Activated CD4-positive, CD25-positive, alpha-beta regulatory T cell treated with anti-CD3 and anti-CD28 coated beads, Interleukin-2, amount 50 U/mL, for 24 hours (primary cell): ENCODE measurements at regions not wholly inside any gene's neighbourhood (a gene's known extent, or its start where the extent isn't known, plus 50 kb on each side); places are given as distances from the start of the nearest gene placed in this dataset.

Source experiments
- ATAC-seq, 2 donors: fragments of 150-1000 bp; cut with Tn5 transposase; one replicate each; pipeline ENCODE4 v1.10.0; 2021; ENCODE audit warnings: mild to moderate bottlenecking in 1 of 2, moderate library complexity in 1 of 2

DNA sequence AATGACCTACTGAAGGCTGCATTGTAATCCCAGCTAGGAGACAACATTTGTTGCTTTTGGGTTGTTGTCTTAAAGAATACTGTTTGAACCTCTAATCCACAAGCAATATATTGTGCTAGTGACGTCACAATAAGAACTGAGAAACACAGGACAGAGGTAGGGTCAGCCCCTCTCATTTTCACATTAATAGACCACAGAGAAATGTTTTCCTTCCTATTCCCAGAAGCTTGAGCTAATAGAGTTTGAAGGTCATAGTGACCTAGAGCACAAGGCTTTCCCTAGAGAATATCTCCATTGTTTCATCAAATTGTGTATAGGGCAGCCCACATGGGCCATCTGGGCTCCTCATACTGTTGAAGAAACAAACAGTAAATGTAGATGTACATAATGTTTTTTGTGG, 300.9 kb upstream of the AKR1E2 start:
- ATAC-seq = no peak

- no peak for ATAC-seq
Observed at GRCh38 chr10:4522296-4523000, 303.6 kb upstream of the AKR1E2 start.

- no peak for ATAC-seq
Observed at GRCh38 chr10:4519658-4520402, 306.2 kb upstream of the AKR1E2 start.

DNA sequence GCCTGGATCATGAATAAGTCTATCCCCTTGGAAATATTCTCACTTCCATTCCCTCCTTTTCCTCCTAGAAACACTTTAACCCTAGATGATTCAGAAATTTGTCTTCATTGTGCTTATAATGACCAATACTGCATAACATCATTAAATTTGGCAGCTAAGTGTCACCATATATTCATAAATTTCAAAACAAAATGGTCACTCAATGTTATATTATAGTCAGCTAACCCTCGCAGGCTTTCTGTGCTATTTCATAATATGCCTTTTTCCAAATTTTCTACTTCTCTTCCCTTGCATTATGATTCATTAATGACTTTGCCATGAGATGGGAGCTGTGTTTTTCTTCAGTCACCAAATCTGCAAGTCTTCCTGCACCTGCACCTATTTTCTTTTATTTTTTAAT, 308.3 kb upstream of the AKR1E2 start:
- ATAC-seq = no peak

DNA sequence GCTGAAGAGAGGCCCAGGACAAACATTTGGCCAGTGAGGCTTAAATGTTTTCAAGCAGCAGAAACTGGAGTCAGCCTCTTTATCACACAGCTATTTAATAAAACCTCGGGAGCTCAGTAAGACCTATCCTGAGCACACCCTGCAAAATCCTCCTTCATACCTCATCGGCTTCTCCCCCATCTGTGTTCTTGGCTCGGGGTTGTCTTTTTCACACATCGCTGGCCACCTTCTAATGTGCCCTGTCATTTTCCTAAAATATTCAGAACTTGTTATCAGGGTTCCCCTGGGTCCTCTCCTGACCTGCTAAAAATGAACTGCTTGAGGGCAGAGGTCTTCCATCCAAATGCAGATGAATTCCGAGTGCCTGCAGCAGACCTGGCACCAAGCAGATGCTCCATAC, 310.3 kb upstream of the AKR1E2 start:
- no peak for ATAC-seq

DNA sequence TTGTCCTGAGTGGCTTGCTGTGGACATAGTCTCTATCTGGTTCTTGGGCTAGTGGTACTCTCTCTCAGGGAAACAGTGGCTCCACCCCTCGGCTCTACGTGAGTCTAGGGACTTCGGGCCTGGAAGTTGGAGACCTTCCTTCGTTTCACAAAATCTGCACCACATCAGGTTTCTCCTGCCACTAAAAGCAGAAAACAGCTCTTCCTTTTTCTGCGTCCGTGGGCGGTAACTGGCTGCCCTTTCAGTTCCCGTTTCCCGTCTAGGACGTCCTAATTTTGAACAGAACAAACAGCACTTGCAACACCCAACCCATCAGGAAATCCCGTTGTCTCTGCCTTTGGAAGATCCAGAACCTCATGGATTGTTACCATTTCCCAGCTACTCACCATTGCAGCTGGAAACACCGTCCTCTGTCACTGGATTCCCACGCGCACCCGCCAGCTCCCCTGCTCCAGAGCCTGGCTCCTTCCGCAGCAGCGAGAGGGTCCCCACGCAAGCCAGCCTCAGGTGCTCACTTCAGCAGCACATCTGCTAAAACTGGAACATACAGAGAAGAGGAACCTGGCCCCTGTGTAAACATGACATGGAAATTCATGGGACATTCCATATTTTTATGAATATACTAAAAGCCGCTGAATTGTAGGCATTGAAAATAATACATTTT, 311.4 kb upstream of the AKR1E2 start:
- no peak for ATAC-seq

DNA sequence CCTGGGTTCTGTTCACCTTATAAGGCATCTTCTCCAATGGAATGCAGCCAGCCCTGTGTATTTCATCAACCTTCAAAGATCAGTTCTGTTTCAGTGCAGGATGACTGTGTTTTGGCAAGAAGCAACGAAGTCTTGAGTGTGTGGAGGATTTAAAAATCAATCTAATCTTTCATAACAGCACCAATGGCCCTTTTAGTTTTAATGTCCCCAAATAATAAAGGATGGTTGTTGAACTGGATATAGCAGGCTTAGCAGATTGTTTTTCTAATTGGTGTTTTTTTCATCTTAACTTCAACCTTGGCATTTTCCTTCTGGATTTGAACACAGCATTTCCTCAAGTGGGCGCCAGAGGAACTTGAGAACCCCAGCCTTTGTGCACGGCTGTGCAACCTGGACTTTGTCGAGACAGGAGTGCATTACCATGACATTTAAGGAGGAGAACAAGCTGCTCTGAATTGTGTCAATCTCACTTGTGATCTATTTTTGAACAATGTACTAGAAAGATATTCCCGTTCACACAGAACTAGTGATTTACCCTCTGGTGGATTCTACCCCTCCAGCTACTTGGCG, 313.3 kb upstream of the AKR1E2 start:
- no peak for ATAC-seq

DNA sequence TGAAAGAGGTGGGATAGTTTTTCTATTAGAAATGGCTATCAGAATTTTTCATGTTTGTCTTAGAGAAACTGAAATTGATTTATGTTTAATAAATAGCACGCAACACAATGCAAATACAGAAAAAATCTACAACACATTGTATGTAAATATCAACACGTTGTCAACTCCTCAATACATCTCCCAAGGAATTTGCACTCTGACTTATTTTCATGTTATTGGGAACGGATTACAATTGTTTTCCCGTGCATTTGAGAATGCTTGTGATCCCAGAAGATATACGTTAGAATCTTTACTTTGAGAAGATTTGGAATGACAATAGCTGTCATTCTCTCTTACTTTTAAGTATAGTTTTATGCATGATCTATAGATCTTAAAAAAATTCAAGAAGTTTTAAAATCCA, 313.8 kb upstream of the AKR1E2 start:
- no peak for ATAC-seq

DNA sequence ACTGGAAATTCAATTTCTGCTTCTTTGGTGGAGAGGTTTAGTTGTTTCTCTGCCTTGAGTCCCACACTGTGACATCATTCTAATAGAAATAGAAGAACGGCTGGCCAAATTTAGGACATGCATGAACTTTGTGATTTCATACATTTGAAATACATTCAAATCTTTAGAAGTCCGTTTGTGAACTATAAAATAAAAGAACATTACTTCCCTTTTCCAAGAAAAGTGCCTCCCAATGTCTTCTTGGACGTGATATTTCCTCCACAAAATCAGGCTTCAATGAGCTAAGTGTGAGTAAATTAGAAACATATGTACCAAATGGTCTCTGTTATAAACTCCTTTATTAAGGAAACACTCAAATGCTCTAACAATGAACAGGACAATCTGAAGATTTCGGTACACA, 314.5 kb upstream of the AKR1E2 start:
- no peak for ATAC-seq

DNA sequence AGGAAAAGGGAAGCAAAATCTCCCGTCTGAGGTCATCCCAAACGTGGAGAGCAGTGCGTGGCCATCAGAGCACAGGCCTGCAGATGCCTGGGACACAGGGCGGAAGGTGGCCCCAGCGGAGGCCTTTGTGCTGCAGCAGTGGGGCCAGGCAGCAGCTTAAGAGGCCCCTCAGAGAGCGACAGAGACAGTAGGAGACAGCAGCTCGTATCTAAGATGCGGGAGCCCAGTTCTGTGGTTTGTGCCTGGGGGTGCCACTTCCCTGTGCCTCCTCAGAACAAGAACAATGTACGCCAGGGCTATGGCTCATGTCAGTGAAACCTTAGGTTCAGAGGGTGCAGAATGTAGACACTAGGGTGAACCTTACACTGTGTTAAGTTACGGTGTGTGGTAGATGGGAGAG, 316.6 kb upstream of the AKR1E2 start:
- no peak for ATAC-seq

DNA sequence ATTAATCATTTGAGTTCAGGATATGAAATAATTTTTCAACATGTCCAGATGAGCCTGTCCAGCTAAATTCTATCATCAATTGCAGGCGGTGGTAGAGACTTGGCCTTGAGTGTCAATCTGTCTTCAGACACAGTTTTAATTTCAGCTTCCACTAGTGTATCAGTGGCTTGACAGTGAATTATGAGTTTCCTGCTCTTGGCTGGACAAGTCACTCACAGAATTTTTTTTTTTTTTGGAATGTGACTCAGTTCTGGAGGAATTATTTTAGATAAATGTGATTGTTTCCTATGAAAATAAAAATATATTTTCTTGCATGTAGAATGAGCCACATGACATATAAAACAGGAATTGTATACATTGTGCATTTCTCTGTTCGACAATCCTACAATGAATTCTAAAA, 319.9 kb upstream of the AKR1E2 start:
- ATAC-seq = no peak

- no peak for ATAC-seq
Observed at GRCh38 chr10:4504550-4504949, 321.5 kb upstream of the AKR1E2 start.

DNA sequence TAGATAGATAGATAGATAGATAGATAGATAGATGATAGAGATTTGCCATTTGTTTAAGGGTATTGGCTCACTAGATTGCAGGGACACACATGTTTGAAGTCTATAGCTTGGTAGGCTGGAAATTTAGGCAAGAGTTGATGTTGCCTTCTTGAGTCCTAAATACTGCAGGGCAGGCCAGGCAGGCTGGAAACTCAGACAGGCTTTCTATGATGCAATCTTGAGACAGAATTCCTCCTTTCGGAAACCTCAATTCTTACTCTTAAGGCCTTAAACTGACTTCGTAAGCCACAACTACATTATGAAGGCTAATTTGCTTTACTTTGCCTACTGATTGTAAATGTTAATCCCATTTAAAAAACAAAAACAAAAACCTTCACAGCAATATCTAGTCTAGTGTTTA, 322.9 kb upstream of the AKR1E2 start:
- ATAC-seq = no peak

DNA sequence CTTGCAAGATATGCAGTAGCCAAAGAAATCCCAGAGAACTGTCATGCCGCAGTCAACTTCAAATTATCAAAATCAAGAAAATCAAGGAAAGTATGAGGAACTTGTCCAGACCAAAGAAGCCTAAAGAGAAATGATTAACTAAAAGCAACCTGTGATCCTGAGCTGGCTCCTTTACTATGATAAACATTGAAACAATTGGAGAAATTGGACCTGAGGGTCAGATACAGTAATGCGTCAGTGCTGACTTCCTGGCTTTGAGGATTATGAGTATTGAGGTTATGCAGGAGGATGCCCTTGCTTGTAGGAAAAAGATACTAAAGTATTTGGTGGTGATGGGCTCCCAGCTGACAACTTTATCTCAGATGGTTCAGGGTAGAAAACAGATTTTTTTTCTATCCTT, 324.7 kb upstream of the AKR1E2 start:
- ATAC-seq = no peak

GRCh38 chr10:4498711-4499251, 327.2 kb upstream of the AKR1E2 start:
- no peak for ATAC-seq

- ATAC-seq = no peak
Observed at GRCh38 chr10:4494551-4494950, 331.5 kb upstream of the AKR1E2 start.

- ATAC-seq = no peak
Observed at GRCh38 chr10:4492202-4492601, 333.8 kb upstream of the AKR1E2 start.

DNA sequence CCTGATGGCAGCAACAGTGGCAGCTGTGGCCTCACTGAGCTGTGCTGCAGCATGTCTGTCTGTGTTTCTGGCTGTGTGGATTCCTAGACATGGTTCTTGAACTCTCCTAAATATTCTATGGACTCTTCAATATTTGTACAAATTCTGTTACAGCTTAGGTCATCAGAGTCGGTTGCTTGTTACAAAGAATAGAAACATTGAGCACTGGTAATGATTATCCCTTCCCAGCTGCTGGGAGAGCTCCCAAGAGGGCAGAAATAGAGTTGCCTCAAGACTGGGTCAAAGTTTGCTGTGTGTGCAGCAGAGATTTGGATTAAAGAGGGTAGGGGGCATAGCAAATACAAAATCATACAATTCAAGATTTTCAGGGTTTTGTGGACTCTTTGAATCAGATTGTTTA, 337.1 kb upstream of the AKR1E2 start:
- ATAC-seq = no peak

GRCh38 chr10:4485636-4486035, 340.4 kb upstream of the AKR1E2 start:
- ATAC-seq = no peak

GRCh38 chr10:4483811-4484210, 342.2 kb upstream of the AKR1E2 start:
- no peak for ATAC-seq

DNA sequence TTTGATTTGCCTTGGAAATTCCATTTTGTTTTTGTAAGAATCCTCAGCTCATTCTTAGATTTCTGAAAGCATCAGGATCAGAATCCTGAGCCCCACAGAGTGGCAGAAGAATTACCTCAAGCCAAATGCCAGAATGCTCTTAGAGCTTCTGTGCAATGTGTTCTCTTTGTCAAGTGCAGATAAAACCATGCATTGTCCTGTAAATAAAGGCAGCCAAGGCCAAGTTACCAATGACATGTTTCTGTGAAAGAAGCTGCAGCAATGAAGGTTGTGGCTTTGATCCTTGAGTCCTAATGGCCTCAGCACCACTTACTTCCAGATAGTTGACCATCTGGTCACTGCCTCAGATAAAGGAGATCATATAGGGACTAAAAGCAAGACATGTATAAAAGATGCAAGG, 343.3 kb upstream of the AKR1E2 start:
- ATAC-seq = no peak

GRCh38 chr10:4481192-4481591, 344.8 kb upstream of the AKR1E2 start:
- peak; percentile 61 to 73 for ATAC-seq

DNA sequence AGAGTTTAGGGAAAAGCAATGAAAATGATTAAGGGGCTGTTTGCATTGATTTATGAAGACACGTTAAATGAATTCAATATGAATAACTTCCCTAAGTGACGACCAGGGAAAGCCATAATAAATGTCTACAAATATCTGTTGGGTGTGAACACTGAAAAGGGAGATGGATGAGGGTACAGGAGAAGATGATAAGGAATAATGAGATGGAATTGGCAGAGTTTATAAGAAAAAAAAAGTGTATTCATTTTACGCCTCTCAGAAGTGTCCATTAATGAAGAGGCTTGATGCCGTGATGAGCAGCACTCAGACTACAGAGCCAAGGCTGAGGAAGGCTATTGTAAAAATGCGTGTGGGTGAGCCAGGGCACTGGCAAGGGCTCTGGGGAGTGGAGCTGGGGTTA, 346.7 kb upstream of the AKR1E2 start:
- ATAC-seq = no peak

GRCh38 chr10:4477664-4478063, 348.3 kb upstream of the AKR1E2 start:
- no peak for ATAC-seq
